H1 (cell line): ENCODE measurements at regions not wholly inside any gene's neighbourhood (a gene's known extent, or its start where the extent isn't known, plus 50 kb on each side); places are given as distances from the start of the nearest gene placed in this dataset.

ENCODE experiments used
- ASH2L ChIP-seq: fragments of 200-600, 300-600 bp; sonication (generic); IDR thresholded peaks from one replicate; pipeline ENCODE4 v1.7.1; 2017; ENCODE audit warnings: low read length
- ATF3 ChIP-seq: IDR thresholded peaks from 2 replicates; pipeline ENCODE4 v1.6.1; 2011; ENCODE audit warnings: low read depth, mild to moderate bottlenecking, low read length; ENCODE audit not compliant: insufficient read depth
- CHD7 ChIP-seq: fragments of 300-600 bp; sonication (generic); IDR thresholded peaks from 2 replicates; pipeline ENCODE4 v1.7.1; 2012; ENCODE audit warnings: low read length, moderate library complexity, mild to moderate bottlenecking, inconsistent platforms; ENCODE audit not compliant: insufficient replicate concordance
- CREB1 ChIP-seq: IDR thresholded peaks from 2 replicates; pipeline ENCODE4 v1.6.1; 2012; ENCODE audit warnings: inconsistent platforms
- KDM5A ChIP-seq: fragments of 200-600 bp; IDR thresholded peaks from 2 replicates; pipeline ENCODE4 v1.7.1; 2012; ENCODE audit warnings: mild to moderate bottlenecking, low read length, inconsistent platforms, mixed read lengths
- MAX ChIP-seq: IDR thresholded peaks from 2 replicates; pipeline ENCODE4 v1.6.1; 2012; ENCODE audit warnings: inconsistent platforms
- POLR2A ChIP-seq, 2 experiments: IDR thresholded peaks; 1 replicate in 1 of 2; 2 replicates in 1 of 2; pipeline ENCODE4 v1.6.1; 2011; ENCODE audit warnings: low read depth in 2 of 2, low read length in 2 of 2, mild to moderate bottlenecking in 2 of 2; ENCODE audit errors: control extremely low read depth in 1 of 2

GRCh38 chr3:135848051-135848450, 117.5 kb upstream of the PPP2R3A start (continued):
- no peak for TF ChIP-seq CHD7
- no peak for TF ChIP-seq KDM5A
- TF ChIP-seq ATF3, result no peak
- TF ChIP-seq POLR2A (IDR thresholded peaks at IDR 0.05; ENCODE audit: control extremely low read depth in 1 of 2, low read depth in 2 of 2, low read length in 2 of 2), result no peak
- TF ChIP-seq MAX, result no peak
- no peak for TF ChIP-seq ASH2L
- no peak for TF ChIP-seq CREB1
